HCT116 (cell line): ENCODE measurements at regions not wholly inside any gene's neighbourhood (a gene's known extent, or its start where the extent isn't known, plus 50 kb on each side); places are given as distances from the start of the nearest gene placed in this dataset.

Experiments used
- ATAC-seq: fragments of 200-7000 bp; cut with Tn5 transposase; 2 replicates; pipeline ENCODE4 v1.9.1; 2020; ENCODE audit warnings: mild to moderate bottlenecking, moderate library complexity
- BruUV-seq: library from RNA; stranded (reverse); fragments of 400-500 nt; replicated peaks from 2 replicates; lab custom pipeline; 2021; lab: Mats Ljungman, UMichigan
- CTCF ChIA-PET: fragments of 300-600 bp; sonication (Branson Sonifier 250); formaldehyde crosslinking; loops from one replicate; lab custom pipeline; 2021; ENCODE audit warnings: antibody characterized with exemption; lab: Charles Lee
- POLR2A ChIA-PET: fragments of 300-600, 350-600 bp; sonication (Branson Sonifier 250); formaldehyde crosslinking; loops from one replicate; lab custom pipeline; 2021; ENCODE audit warnings: antibody characterized with exemption; lab: Charles Lee
- RAD21 ChIA-PET, 2 experiments: fragments of 300-600 bp; sonication (Branson Sonifier 250); formaldehyde crosslinking; loops; one replicate each; lab custom pipeline; 2023; ENCODE audit warnings: low total read pairs in 2 of 2; ENCODE audit not compliant: uncharacterized antibody in 2 of 2, unreplicated experiment in 2 of 2, low non-redundant PET in 1 of 2; lab: Charles Lee
- DNase-seq: peaks from one replicate; pipeline ENCODE4 v3.0.0-alpha.2; 2010; ENCODE audit warnings: low read depth, low spot score
- H2AFZ ChIP-seq: fragments of 200-600 bp; shearing (Covaris generic), sonication (generic); 2 replicates; pipeline ENCODE4 v1.6.1; 2017; ENCODE audit warnings: low read depth, mixed run types, mixed read lengths, antibody characterized with exemption, low read length; ENCODE audit not compliant: poor library complexity, severe bottlenecking
- H3K27ac ChIP-seq: 2 replicates; pipeline ENCODE4 v1.5.1; 2012; ENCODE audit warnings: low read depth, low read length
- H3K27me3 ChIP-seq: fragments of 200-600 bp; sonication (generic); 2 replicates; pipeline ENCODE4 v1.6.1; 2016; ENCODE audit warnings: mixed run types, low read length, mixed read lengths; ENCODE audit not compliant: insufficient read depth
- H3K36me3 ChIP-seq, 2 experiments: fragments of 200-500 bp in 1 of 2; fragments of 200-600 bp in 1 of 2; sonication (Bioruptor generic) in 1 of 2; sonication (generic) in 1 of 2; 2 replicates each; pipeline versions ENCODE4 v1.5.1 to v1.6.1; 2014 to 2016; ENCODE audit warnings: low read length in 2 of 2, inconsistent platforms in 1 of 2, mixed read lengths in 1 of 2, mixed run types in 1 of 2; ENCODE audit not compliant: insufficient read depth in 2 of 2, control insufficient read depth in 1 of 2
- H3K4me1 ChIP-seq, 2 experiments: fragments of 200-600 bp in 1 of 2; sonication (generic) in 1 of 2; 2 replicates each; pipeline versions ENCODE4 v1.5.1 to v1.6.1; 2012 to 2017; ENCODE audit warnings: low read length in 2 of 2, inconsistent platforms in 1 of 2, mild to moderate bottlenecking in 1 of 2, mixed read lengths in 1 of 2, mixed run types in 1 of 2, moderate library complexity in 1 of 2; ENCODE audit not compliant: insufficient read depth in 2 of 2, control insufficient read depth in 1 of 2
- H3K4me2 ChIP-seq: fragments of 200-600 bp; sonication (generic); 2 replicates; pipeline ENCODE4 v1.6.1; 2017; ENCODE audit warnings: mixed run types, low read length, mixed read lengths
- H3K4me3 ChIP-seq, 2 experiments: fragments of 200-600 bp in 1 of 2; sonication (generic) in 1 of 2; replicated peaks in 1 of 2; 2 replicates each; pipeline ENCODE4 v1.5.1; 2011 to 2016; ENCODE audit warnings: low read length in 2 of 2, control low read depth in 1 of 2, low read depth in 1 of 2, mild to moderate bottlenecking in 1 of 2, mixed read lengths in 1 of 2, mixed run types in 1 of 2
- H3K79me2 ChIP-seq: fragments of 200-600 bp; sonication (generic); 2 replicates; pipeline ENCODE4 v1.6.1; 2017; ENCODE audit warnings: mild to moderate bottlenecking, mixed run types, low read length, moderate library complexity, mixed read lengths; ENCODE audit not compliant: insufficient read depth
- H3K9ac ChIP-seq: fragments of 200-600 bp; sonication (generic); 2 replicates; pipeline ENCODE4 v1.6.1; 2016; ENCODE audit warnings: low read length, mixed read lengths
- H3K9me2 ChIP-seq: fragments of 200-600 bp; sonication (generic), shearing (Covaris generic); 2 replicates; pipeline ENCODE4 v1.6.1; 2017; ENCODE audit warnings: mixed run types, mild to moderate bottlenecking, moderate library complexity; ENCODE audit not compliant: insufficient read depth
- H3K9me3 ChIP-seq, 2 experiments: fragments of 200-500 bp in 1 of 2; fragments of 200-600 bp in 1 of 2; sonication (Bioruptor generic) in 1 of 2; sonication (generic) in 1 of 2; 2 replicates each; pipeline ENCODE4 v1.6.1; 2014 to 2017; ENCODE audit warnings: low read length in 2 of 2, mixed read lengths in 2 of 2, inconsistent platforms in 1 of 2, low read depth in 1 of 2, mild to moderate bottlenecking in 1 of 2, mixed run types in 1 of 2, moderate library complexity in 1 of 2; ENCODE audit not compliant: control insufficient read depth in 1 of 2, insufficient read depth in 1 of 2
- H4K20me1 ChIP-seq: fragments of 200-600 bp; sonication (generic), shearing (Covaris generic); 2 replicates; pipeline ENCODE4 v1.6.1; 2017; ENCODE audit warnings: mixed run types, mild to moderate bottlenecking, moderate library complexity; ENCODE audit not compliant: insufficient read depth
- CBX3 ChIP-seq: IDR thresholded peaks from 2 replicates; pipeline ENCODE4 v1.6.1; 2012; ENCODE audit warnings: low read depth
- CEBPB ChIP-seq: IDR thresholded peaks from 2 replicates; pipeline ENCODE4 v1.6.1; 2012; ENCODE audit warnings: low read depth
- EGR1 ChIP-seq: IDR thresholded peaks from 2 replicates; pipeline ENCODE4 v1.6.1; 2012; ENCODE audit warnings: low read depth
- ELF1 ChIP-seq: IDR thresholded peaks from 2 replicates; pipeline ENCODE4 v1.6.1; 2012; ENCODE audit warnings: low read depth, borderline replicate concordance
- EZH2 ChIP-seq: fragments of 200-600 bp; sonication (generic); IDR thresholded peaks from 2 replicates; pipeline ENCODE4 v1.6.1; 2017; ENCODE audit warnings: antibody characterized with exemption, mixed run types
- EZH2phosphoT487 ChIP-seq: fragments of 200-600 bp; IDR thresholded peaks from 2 replicates; pipeline ENCODE4 v1.6.1; 2018; ENCODE audit warnings: antibody characterized with exemption, borderline replicate concordance
- FOSL1 ChIP-seq: IDR thresholded peaks from 2 replicates; pipeline ENCODE4 v1.6.1; 2012; ENCODE audit warnings: low read depth
- JUND ChIP-seq: IDR thresholded peaks from 2 replicates; pipeline ENCODE4 v1.6.1; 2012
- POLR2AphosphoS5 ChIP-seq: IDR thresholded peaks from 2 replicates; pipeline ENCODE4 v1.6.1; 2011; ENCODE audit warnings: mild to moderate bottlenecking, low read depth, low read length, moderate library complexity
- RAD21 ChIP-seq: IDR thresholded peaks from 2 replicates; pipeline ENCODE4 v1.6.1; 2012; ENCODE audit warnings: low read depth, mild to moderate bottlenecking
- SIN3A ChIP-seq: IDR thresholded peaks from 2 replicates; pipeline ENCODE4 v1.6.1; 2012; ENCODE audit warnings: low read depth
- YY1 ChIP-seq: IDR thresholded peaks from 2 replicates; pipeline ENCODE4 v1.6.1; 2011; ENCODE audit warnings: low read length, low read depth, moderate library complexity, mild to moderate bottlenecking; ENCODE audit not compliant: insufficient replicate concordance; ENCODE audit errors: extremely low read depth
- ZFX ChIP-seq: fragments of 450-650 bp; IDR thresholded peaks from 2 replicates; pipeline ENCODE4 v1.6.1; 2017
- ZNF274 ChIP-seq: fragments of 200-500 bp; sonication (Bioruptor generic); IDR thresholded peaks from 2 replicates; pipeline ENCODE4 v1.6.1; 2014; ENCODE audit warnings: mild to moderate bottlenecking, low read depth, low read length, inconsistent platforms
- intact Hi-C: fragments of 100-400 bp; cut with micrococcal nuclease; formaldehyde crosslinking; loops from 2 replicates; pipeline ENCODE4 v1.10.0; 2022
- TF ChIP-seq, protein P1 (sequence below): IDR thresholded peaks from 2 replicates; pipeline ENCODE4 v1.6.1; 2011; ENCODE audit warnings: mild to moderate bottlenecking, low read length, moderate library complexity; ENCODE audit not compliant: insufficient replicate concordance; ENCODE audit errors: extremely low read depth
- TF ChIP-seq, protein P2 (sequence below): IDR thresholded peaks from 2 replicates; pipeline ENCODE4 v1.6.1; 2012
- TF ChIP-seq, protein P3 (sequence below), 3 experiments: fragments of 200-600 bp in 1 of 3; sonication (generic) in 1 of 3; IDR thresholded peaks in 2 of 3; conservative IDR thresholded peaks in 1 of 3; 2 replicates each; pipeline ENCODE4 v1.5.1; 2012 to 2017; ENCODE audit warnings: low read depth in 2 of 3, low read length in 2 of 3, antibody characterized with exemption in 1 of 3, borderline replicate concordance in 1 of 3, control low read depth in 1 of 3, mild to moderate bottlenecking in 1 of 3, mixed read lengths in 1 of 3, mixed run types in 1 of 3, moderate library complexity in 1 of 3; ENCODE audit not compliant: insufficient read depth in 1 of 3
- TF ChIP-seq, protein P4 (sequence below): IDR thresholded peaks from 2 replicates; pipeline ENCODE4 v1.6.1; 2012; ENCODE audit warnings: low read depth
- TF ChIP-seq, protein P5 (sequence below): IDR thresholded peaks from 2 replicates; pipeline ENCODE4 v1.6.1; 2012

DNA sequence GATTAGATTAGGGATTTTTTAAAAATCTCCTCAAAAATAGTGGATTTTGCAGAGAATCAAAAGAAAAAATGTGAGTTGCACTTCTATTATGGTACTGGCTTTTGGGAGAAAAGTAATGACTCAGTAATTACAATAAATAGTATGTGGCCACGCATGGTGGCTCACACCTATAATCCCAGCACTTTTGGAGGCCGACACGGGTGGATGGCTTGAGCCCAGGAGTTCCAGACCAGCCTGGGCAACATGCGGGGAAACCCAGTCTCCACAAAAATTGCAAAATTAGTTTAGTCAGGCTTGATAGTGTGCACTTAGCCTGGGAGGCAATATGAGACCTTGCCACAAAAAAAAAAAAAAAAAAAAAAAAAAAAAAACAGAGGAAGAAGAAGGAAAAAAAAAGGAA, 1098.2 kb downstream of the ZPLD1 start (continued):
- TF ChIP-seq, protein P1, sequence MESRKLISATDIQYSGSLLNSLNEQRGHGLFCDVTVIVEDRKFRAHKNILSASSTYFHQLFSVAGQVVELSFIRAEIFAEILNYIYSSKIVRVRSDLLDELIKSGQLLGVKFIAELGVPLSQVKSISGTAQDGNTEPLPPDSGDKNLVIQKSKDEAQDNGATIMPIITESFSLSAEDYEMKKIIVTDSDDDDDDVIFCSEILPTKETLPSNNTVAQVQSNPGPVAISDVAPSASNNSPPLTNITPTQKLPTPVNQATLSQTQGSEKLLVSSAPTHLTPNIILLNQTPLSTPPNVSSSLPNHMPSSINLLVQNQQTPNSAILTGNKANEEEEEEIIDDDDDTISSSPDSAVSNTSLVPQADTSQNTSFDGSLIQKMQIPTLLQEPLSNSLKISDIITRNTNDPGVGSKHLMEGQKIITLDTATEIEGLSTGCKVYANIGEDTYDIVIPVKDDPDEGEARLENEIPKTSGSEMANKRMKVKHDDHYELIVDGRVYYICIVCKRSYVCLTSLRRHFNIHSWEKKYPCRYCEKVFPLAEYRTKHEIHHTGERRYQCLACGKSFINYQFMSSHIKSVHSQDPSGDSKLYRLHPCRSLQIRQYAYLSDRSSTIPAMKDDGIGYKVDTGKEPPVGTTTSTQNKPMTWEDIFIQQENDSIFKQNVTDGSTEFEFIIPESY, result no peak
- TF ChIP-seq ZNF274 (no peak), SIN3A (no peak)
- TF ChIP-seq, all 23 proteins: peak for 0

DNA sequence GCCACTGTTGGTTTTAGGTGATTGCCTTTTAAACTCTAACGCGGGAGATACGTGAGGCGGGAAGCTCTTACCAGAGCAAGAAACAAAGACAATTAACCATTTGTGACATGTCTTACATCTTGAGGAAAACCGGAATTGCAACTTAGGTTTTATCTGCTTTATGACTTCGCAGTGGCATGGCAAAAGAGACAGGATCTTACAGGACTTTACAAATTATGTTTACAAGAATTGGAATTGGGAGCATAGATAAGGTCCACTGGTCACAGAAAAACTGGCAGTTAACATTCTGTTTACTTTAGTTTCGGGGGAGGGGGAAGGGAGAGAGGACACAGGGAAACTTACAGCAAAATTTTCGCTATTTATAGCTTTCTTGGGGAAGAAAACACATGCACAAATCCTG, 1119.6 kb downstream of the ZPLD1 start:
- no peak overlapping the region for H2AFZ ChIP-seq
- no peak overlapping the region for H3K9ac ChIP-seq
- no peak overlapping the region for H3K4me2 ChIP-seq
- no peaks in the 10 kb centered on the region for H3K9me3 ChIP-seq
- TF ChIP-seq CBX3 (no peak), JUND (no peak), EZH2 (no peak), EZH2phosphoT487 (no peak), ELF1 (no peak), YY1 (no peak), EGR1 (no peak), ZFX (no peak), SIN3A (no peak), CEBPB (no peak), RAD21 (no peak), FOSL1 (no peak), POLR2AphosphoS5 (no peak)
- TF ChIP-seq, protein P2, sequence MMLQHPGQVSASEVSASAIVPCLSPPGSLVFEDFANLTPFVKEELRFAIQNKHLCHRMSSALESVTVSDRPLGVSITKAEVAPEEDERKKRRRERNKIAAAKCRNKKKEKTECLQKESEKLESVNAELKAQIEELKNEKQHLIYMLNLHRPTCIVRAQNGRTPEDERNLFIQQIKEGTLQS, result no peak
- TF ChIP-seq, protein P3, sequence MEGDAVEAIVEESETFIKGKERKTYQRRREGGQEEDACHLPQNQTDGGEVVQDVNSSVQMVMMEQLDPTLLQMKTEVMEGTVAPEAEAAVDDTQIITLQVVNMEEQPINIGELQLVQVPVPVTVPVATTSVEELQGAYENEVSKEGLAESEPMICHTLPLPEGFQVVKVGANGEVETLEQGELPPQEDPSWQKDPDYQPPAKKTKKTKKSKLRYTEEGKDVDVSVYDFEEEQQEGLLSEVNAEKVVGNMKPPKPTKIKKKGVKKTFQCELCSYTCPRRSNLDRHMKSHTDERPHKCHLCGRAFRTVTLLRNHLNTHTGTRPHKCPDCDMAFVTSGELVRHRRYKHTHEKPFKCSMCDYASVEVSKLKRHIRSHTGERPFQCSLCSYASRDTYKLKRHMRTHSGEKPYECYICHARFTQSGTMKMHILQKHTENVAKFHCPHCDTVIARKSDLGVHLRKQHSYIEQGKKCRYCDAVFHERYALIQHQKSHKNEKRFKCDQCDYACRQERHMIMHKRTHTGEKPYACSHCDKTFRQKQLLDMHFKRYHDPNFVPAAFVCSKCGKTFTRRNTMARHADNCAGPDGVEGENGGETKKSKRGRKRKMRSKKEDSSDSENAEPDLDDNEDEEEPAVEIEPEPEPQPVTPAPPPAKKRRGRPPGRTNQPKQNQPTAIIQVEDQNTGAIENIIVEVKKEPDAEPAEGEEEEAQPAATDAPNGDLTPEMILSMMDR (IDR thresholded peaks at IDR 0.05 in 2 of 3, conservative IDR thresholded peaks at IDR 0.05 in 1 of 3; ENCODE audit: borderline replicate concordance in 1 of 3, insufficient read depth in 1 of 3, low read depth in 2 of 3, low read length in 2 of 3), result no peak
- TF ChIP-seq, protein P4, sequence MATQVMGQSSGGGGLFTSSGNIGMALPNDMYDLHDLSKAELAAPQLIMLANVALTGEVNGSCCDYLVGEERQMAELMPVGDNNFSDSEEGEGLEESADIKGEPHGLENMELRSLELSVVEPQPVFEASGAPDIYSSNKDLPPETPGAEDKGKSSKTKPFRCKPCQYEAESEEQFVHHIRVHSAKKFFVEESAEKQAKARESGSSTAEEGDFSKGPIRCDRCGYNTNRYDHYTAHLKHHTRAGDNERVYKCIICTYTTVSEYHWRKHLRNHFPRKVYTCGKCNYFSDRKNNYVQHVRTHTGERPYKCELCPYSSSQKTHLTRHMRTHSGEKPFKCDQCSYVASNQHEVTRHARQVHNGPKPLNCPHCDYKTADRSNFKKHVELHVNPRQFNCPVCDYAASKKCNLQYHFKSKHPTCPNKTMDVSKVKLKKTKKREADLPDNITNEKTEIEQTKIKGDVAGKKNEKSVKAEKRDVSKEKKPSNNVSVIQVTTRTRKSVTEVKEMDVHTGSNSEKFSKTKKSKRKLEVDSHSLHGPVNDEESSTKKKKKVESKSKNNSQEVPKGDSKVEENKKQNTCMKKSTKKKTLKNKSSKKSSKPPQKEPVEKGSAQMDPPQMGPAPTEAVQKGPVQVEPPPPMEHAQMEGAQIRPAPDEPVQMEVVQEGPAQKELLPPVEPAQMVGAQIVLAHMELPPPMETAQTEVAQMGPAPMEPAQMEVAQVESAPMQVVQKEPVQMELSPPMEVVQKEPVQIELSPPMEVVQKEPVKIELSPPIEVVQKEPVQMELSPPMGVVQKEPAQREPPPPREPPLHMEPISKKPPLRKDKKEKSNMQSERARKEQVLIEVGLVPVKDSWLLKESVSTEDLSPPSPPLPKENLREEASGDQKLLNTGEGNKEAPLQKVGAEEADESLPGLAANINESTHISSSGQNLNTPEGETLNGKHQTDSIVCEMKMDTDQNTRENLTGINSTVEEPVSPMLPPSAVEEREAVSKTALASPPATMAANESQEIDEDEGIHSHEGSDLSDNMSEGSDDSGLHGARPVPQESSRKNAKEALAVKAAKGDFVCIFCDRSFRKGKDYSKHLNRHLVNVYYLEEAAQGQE, result no peak
- TF ChIP-seq, protein P5, sequence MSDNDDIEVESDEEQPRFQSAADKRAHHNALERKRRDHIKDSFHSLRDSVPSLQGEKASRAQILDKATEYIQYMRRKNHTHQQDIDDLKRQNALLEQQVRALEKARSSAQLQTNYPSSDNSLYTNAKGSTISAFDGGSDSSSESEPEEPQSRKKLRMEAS, result no peak
- TF ChIP-seq, all 23 proteins: peak for 0
- intact Hi-C loops, result no loop called here
- no peaks in the 10 kb centered on the region for H3K36me3 ChIP-seq
- no peak for ATAC-seq
- H4K20me1 ChIP-seq, result no peaks in the 10 kb centered on the region
- CTCF ChIA-PET, result no interaction called here
- DNase-seq, result no peak
- no peaks in the 10 kb centered on the region for H3K9me2 ChIP-seq
- no peak overlapping the region for H3K4me3 ChIP-seq
- no peaks in the 10 kb centered on the region for H3K4me1 ChIP-seq
- H3K27me3 ChIP-seq, result no peaks in the 10 kb centered on the region
- POLR2A ChIA-PET, result no interaction called here
- no peak overlapping the region for H3K27ac ChIP-seq
- no peaks in the 10 kb centered on the region for H3K79me2 ChIP-seq
- RAD21 ChIA-PET, result no interaction called here
- no TSS peak for BruUV-seq
